ENCODE measurements at regions not wholly inside any gene's neighbourhood (a gene's known extent, or its start where the extent isn't known, plus 50 kb on each side); places are given as distances from the start of the nearest gene placed in this dataset.
A peak's percentile ranks its signal among the peaks of the same experiment; 100 is the strongest.

DNA sequence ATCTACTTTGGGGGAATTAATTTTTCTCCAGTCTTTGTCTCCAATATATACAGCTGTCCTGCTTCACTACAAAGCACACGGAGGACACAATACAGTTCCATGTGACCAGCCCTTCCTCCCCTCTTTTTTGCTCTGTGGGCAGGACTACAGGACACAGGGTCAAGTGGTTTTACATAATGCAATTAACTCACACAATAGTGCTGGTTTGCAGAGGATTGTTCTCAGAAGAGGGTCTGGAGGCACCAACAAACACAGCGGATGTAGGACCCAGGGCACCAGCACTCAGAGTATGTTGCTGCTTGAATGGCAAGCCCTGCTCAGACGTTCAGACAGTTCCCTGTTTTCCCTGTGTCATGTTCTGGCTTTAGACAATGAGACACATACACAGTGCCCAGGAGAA, 52.0 kb upstream of the NPTX2 start:
- DNase-seq (ENCODE audit: extremely low read depth in 1 of 11, low read depth in 9 of 11, low spot score in 4 of 11): no peak

DNA sequence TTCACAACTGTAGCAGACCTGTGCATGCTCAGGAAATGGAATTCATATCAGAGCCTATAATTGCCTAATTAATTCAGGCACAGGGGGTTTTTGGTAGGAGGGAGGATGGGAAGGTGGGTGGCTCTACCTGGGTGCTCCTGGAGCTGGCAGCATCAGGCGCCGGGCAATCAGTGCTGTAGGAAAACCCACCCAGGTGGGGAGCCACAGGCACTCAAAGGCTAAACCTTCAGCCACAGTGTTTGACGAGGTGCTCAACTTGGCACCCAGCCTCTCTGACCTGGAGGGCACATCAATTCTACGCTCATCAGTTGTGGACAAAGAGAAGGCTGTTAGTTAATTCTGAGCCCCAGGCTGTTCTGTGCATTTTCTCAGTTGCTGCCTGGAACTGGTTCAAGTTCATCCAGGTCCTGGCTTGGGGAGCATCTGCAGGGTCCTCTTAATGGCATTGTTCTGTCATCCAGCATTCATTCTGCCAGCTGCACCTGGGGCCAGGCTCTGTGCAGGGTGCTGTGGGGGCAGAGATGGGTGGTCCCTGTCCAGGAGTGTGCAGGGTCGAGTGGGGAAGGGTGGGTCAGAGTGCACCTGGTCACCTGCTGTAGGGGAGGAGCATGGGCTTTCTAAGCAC, 54.1 kb upstream of the NPTX2 start:
- DNase-seq (ENCODE audit: extremely low read depth in 1 of 11, low read depth in 9 of 11, low spot score in 4 of 11): no peak

DNA sequence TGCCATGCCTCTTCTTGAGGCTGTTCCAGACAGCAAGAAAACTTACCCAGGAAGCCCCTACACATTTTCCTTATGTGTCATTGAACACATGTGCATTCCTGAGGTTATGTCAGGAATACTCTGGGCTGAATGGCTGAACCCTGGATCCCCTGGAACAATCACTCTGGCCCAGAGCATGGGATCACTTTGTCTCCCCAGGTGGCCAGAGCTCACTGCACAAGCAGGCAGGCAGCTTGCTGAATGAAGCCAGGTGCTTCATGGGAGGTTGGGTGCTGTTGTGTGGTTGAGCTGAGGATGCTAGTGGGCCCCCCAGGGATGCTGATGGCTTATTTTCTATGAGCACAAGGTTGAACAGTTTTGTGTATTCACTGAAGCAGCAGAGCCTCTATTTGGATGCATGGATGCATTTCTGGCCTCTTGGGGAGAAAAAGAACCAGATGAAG, 54.7 kb upstream of the NPTX2 start:
- no peak for DNase-seq (ENCODE audit: extremely low read depth in 1 of 11, low read depth in 9 of 11, low spot score in 4 of 11)

DNA sequence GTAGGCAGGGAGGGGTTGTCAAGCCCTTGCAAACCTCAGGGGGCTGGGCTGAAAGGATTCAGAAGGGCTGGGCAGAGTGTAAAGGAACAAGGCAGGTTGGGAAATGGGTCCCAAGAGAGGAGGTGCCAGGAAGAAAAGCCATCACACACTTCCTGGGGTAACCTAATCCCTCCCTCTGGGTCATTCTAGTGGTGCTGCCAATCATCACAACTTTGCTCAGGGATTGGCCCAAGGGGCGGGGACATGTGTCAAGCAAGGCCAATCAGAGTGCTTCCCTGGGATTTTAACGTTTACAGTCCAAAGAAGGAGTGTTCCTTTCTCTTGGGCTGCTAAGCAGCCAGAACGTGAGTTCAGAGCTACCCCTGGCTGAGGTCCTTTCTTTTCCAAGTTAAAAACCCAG, 57.1 kb upstream of the NPTX2 start:
- DNase-seq (ENCODE audit: extremely low read depth in 1 of 11, low read depth in 9 of 11, low spot score in 4 of 11): no peak

DNA sequence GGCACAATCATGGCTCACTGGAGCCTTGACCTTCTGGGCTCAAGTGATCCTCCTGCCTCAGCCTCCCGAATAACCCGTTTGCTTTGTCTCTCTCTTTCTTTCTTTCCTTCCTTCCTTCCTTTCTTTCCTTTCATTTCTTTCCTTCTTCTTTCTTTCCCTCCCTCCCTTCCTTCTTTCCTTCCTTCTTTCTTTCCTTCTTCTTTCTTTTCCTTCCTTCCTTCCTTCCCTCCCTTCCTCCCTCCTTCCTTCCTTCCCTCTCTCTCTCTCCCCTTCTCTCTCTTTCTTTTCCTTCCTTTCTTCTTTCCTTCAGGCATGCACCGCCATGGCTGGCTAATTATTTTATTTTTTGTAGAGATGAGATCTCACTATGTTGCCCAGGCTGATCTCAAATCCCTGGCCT, 57.9 kb upstream of the NPTX2 start:
- DNase-seq (ENCODE audit: extremely low read depth in 1 of 11, low read depth in 9 of 11, low spot score in 4 of 11): no peak

DNA sequence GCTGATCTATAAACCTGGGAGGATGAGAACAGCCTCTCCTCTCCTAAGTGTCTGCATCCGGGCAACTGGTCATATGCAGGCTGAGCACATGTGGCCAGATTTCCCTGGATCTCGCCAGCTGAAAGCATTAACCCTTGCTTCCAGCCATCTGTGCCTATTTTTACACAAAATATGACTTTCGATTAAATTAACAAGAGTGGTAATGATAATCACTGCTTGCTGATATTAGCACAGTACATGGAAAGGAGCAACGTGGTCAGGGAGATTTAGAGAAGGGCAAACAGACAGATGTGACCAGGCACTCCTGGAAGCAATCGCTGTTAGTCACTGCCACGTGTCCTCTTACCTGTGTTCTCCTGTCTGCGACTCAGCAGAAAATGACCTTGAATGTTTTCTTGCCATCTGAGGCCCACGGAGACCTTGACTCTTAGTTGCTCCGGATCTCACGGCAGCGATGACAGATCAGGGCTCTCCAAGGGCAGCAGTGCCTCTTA, 59.5 kb upstream of the NPTX2 start:
- DNase-seq (ENCODE audit: extremely low read depth in 1 of 11, low read depth in 9 of 11, low spot score in 4 of 11): no peak

DNA sequence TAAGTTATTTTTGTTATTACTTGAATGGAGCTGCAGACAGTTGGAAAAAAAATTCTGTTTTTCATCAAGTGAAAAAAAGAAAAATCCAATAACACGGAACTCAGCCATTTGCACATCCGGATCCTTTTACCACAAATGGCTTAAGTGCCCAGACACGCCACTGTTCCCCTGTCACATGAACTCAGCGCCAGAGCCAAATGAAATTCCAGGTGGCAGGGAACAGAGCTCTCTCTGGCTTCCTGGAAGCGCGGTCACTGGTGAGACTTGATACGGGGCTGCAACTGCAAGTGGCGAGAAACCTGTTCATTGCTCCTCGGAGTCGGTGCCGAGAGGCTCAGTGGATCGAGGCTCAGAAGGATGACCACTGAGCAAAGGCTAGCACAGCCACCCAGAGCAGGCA, 60.8 kb upstream of the NPTX2 start:
- DNase-seq (ENCODE audit: extremely low read depth in 1 of 11, low read depth in 9 of 11, low spot score in 4 of 11): no peak

DNA sequence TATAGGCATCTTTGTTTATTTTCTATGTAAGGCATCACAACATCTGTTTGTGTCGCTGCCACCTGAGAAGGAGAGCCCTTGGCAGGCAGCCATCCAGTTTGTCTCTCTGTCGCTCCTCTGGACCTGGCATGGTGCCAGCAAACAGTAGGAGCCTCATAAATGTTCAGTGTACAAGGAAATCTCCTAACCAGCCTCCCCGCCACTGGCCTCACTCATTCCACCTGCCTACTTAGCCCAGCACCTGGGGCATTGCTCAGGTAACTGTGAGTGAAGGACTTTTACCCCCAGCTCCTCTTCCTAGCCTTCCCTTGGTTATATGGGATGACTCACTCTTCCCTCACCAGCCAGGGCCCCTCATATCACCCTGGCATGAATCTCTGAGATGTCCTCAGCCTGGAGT, 61.7 kb upstream of the NPTX2 start:
- no peak for DNase-seq (ENCODE audit: extremely low read depth in 1 of 11, low read depth in 9 of 11, low spot score in 4 of 11)

DNA sequence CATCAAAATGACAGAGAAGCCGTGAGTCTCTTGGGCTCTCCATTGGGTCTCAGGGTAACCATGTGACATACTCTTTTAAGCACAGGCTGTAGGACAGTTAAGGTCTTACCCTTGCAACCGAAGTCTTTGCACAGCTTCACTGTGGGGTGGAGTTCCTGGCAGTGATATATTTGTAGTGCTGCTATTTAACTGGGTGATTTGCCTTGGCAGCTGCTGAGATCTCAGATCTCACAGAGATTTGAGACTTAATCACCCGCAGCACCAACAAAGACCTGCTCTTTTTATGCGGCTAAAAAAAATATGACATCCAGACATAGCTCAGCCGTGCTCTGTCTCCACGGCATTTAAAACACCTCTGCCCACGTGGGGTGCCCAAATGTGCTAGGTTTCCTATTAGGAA, 63.4 kb upstream of the NPTX2 start:
- DNase-seq (ENCODE audit: extremely low read depth in 1 of 11, low read depth in 9 of 11, low spot score in 4 of 11): peak in 1 of 11 donors; percentile 12

DNA sequence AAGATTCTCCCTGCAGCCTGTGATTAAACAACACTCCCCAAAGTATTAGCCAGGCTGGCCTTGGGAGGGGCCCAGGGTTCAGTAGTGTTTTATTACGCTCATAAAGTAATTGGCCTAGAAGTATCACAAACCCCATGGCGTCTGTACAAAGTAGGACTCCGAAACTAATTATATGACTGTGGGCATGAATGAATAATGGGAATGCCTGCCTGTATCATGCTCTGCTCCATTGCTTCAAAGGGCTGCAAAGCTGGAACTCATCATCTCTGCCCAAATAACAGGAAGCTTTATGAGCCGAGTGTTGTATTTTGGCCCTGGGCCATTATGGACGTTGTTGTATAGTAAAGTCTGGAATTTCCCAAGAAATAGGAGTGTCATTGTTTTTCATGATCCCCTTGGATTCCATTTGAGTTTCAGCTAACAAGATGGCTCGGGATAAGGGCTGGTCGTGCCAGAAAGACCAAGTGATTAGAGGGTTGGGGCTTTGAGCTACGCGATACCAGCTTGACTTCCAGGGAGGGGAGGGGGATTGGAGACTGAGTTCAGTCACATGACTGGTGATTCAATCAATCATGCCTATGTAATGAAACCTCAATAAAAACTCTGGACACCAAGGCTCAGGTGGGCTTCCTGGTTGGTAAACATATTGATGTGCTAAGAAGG, 65.3 kb upstream of the NPTX2 start:
- DNase-seq (ENCODE audit: extremely low read depth in 1 of 11, low read depth in 9 of 11, low spot score in 4 of 11): peak in 7 of 11 donors; percentile 4 to 51 (median 24)

DNA sequence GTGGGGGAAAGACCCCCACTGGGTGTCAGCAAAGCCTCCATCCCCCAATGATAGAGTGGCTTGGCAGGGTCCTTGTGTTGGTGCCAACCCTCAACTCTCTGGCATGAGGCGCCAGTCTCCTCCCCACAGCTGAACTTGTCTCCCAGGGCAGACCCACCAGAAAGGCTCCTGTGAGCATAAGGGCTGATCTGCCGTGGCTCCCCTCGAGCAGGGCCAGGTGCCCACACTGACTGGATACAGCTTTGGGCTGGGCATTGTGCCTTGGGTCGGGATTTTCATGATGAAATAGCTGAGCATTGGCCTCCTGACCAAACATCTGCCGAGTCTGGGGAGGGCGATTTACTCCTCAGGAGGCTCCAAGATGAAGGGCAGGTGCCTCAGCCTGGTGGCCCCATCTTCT, 68.1 kb upstream of the NPTX2 start:
- DNase-seq (ENCODE audit: extremely low read depth in 1 of 11, low read depth in 9 of 11, low spot score in 4 of 11): no peak

DNA sequence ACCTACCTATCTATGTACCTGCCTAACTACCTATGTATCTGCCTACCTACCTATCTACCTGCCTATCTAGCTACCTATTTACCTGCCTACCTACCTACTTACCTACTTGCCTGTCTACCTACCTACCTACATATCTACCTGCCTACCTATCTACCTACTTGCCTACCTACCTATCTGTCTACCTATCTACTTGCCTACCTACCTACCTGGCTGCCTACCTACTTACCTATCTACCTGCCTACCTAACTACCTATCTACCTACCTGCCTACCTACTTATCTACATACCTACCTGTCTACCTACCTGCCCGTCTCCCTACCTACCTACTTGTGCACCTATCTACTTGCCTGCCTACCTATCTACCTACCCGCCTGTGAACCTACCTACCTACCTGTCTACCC, 68.7 kb upstream of the NPTX2 start:
- no peak for DNase-seq (ENCODE audit: extremely low read depth in 1 of 11, low read depth in 9 of 11, low spot score in 4 of 11)

DNA sequence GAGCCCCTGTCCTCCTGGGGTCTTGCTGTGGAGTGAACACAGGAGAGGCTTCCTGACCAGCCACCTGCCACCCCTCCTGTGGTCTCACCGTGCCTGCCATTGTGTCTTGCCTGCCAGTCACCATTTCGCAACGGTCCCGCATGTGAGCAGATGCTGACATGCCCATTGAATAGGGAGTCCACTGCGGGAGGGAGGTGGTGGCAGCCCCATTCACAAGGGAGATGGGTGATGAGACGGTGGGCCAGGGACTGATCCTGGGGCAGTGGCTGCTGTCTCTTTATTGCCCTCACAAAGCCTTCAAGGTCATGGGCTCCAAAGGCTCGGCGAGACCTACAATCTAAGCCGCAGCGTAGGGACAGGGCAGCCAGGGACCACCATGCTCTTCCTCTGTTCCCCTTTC, 76.0 kb upstream of the NPTX2 start:
- no peak for DNase-seq (ENCODE audit: extremely low read depth in 1 of 11, low read depth in 9 of 11, low spot score in 4 of 11)

DNA sequence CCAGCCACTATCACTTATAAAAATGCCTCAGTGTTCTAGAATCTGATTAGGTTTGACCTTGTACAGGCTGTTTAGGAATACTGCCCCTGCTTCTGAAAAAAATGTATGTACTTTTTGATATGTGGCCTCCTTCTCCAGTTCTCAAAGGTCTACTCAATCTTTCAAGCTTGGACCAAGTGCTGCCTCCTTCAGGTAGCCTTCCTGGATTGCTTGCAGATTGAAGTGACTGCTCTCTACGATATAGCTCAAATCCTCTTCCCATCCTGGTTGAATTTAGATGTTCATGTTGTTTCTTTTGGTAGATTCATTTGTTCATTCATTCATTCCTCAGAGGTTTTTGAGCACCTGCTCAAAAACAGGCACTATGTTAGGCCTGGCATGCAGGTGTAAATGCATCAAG, 77.2 kb upstream of the NPTX2 start:
- no peak for DNase-seq (ENCODE audit: extremely low read depth in 1 of 11, low read depth in 9 of 11, low spot score in 4 of 11)

DNA sequence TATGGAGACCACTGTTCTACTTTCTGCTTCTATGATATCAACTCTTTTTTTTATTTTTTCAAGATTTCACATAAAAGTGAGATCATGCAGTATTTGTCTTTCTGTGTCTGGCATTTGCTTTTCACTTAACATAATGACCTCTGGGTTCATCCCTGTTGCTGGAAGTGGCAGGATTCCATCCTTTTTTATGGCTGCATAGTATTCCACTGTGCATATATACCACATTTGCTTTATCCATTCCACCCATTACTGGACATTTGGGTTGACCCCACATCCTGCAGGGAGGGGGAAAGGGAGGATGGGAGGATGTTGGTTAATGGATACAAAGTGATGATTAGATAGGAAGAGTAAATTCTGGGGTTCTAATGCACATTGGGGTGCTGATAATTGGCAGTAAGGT, 80.3 kb upstream of the NPTX2 start:
- DNase-seq (ENCODE audit: extremely low read depth in 1 of 11, low read depth in 9 of 11, low spot score in 4 of 11): no peak

DNA sequence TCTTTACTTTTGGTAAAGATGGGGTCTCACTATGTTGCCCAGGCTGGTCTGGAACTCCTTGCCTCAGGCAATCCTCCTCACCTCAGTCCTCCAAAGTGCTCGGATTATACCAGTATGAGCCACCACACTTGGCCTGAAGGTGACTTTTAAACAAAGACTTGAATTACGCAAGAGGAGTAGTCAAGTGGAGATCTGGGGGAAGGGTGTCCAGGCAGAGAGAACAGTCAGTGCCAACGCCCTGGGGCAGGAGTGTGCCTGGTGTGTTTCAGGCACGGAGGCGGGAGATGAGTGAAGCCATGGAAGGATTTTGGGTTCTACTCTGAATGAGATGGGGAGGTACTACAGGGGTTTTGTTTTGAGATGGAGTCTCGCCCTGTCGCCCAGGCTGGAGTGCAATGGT, 82.6 kb upstream of the NPTX2 start:
- no peak for DNase-seq (ENCODE audit: extremely low read depth in 1 of 11, low read depth in 9 of 11, low spot score in 4 of 11)

DNA sequence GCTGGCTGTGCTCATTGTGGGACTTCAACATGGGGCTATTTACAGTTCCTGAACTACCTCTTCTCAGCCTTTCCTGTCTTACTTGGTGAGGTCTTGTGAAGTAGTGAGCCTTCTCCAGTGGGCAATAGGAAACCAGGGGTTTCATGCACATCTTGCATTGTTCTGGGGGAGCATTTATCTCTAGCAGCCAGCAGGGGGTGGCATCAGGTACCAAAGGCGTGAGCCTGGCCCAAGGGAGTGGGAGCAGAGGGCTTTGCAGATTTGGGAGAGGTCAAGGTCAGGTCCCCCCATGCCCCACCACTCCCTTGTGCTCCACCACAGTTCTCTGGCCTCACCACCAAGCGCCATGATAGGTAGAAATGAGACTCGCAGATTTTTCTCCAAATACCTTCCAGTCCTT, 85.4 kb upstream of the NPTX2 start:
- DNase-seq (ENCODE audit: extremely low read depth in 1 of 11, low read depth in 9 of 11, low spot score in 4 of 11): no peak

DNA sequence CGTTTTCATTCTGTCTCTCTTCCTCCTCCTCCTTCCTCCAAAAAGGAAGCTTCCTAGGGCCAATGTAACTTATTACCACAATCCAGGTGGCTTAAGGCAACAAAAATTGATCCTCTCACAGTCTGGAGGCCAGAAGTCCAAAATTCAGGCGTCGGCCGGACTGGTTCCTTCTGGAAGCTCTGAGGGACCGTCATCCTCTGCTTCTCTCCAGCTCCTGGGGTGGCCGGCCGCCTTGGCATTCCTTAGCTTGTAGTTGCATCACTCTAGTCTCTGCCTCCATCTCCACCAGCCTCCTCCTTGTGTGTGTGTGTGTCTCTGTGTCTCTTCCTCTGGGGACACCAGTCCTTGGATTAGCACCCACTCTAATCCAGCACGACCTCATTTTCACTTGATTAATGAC, 89.0 kb upstream of the NPTX2 start:
- DNase-seq (ENCODE audit: extremely low read depth in 1 of 11, low read depth in 9 of 11, low spot score in 4 of 11): no peak

DNA sequence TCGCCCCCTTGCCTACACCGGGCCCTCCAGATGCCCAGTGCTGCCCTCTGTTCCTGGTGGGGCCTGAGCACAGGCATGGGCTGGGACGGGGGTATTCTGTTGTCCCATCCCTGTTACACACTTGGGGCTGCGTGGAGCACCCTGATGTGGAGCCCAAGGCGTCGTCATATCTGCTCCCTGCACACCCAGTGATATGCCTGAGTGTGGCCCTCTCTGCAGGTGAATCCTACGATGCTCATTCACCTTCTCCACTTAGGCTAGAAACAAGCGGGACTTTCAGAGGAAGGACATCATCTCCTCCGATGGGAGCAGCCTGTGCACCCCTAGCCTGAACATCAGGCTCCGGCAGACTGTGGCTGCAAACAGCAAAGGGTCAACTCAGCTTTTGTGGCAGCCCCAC, 91.0 kb upstream of the NPTX2 start:
- no peak for DNase-seq (ENCODE audit: extremely low read depth in 1 of 11, low read depth in 9 of 11, low spot score in 4 of 11)

DNA sequence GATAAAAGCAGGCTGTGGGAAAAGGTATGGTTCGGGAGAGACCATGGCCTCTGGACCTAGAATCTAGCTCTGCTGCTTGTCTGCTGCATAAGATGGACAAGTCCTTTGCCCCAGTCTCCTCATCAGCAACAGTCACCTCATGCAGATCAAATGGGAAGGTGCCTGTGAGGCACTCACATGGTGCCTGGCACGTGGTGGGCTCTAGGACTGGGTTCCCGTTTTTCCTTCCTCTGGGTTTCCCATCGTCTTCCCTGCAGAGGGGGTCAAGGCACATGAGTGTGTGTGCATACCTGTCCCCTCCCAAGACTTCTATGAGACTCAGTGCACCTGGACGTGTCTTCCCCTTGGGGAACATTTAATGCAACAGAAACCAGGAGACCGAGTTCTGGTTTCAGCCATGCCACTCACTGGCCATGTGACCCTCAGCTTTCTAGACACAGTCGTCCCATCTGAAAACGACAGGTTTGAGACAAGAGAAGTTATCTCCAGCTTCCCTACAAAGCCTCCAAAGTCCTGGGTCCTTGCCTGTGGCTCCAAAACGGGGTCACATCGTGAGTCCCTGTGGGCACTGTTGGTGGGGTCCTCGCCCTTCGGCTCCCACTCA, 95.9 kb upstream of the NPTX2 start:
- DNase-seq (ENCODE audit: extremely low read depth in 1 of 11, low read depth in 9 of 11, low spot score in 4 of 11): no peak
